IPS-15b (cell line): ENCODE measurements at regions not wholly inside any gene's neighbourhood (a gene's known extent, or its start where the extent isn't known, plus 50 kb on each side); places are given as distances from the start of the nearest gene placed in this dataset.

ENCODE experiments used
- H3K27me3 ChIP-seq: one replicate; pipeline ENCODE4 v1.6.1; 2013; ENCODE audit warnings: low read length; ENCODE audit not compliant: control insufficient read depth, insufficient read depth
- H3K36me3 ChIP-seq: one replicate; pipeline ENCODE4 v1.6.1; 2013; ENCODE audit warnings: low read length; ENCODE audit not compliant: control insufficient read depth, insufficient read depth
- H3K4me1 ChIP-seq: one replicate; pipeline ENCODE4 v1.6.1; 2013; ENCODE audit warnings: mild to moderate bottlenecking, low read length; ENCODE audit not compliant: control insufficient read depth, insufficient read depth
- H3K4me3 ChIP-seq: one replicate; pipeline ENCODE4 v1.5.1; 2013; ENCODE audit warnings: low read depth, low read length
- H3K9ac ChIP-seq: one replicate; pipeline ENCODE4 v1.6.1; 2013; ENCODE audit warnings: low read depth, mild to moderate bottlenecking, low read length
- H3K9me3 ChIP-seq: one replicate; pipeline ENCODE4 v1.6.1; 2013; ENCODE audit warnings: mild to moderate bottlenecking, low read length; ENCODE audit not compliant: control insufficient read depth, insufficient read depth

DNA sequence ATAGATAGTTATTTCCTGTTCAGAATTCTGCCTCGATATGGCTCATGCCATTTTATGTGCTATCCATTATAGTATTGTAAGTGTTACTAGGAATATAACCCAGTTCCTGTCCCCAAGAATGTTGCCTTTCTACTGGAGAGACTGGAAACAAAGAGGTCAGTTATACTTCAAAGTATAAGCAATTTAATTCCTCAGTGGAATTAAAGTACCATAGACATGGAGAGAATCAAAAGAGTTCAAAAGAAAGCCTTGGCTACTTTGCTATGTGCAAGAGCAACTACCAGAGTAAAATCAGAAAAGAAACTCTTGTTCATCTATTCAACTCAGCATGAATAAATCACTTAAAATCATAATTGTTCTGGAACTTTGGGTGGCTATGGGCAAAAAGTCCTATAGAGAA, 173.2 kb upstream of the EEA1 start:
- H3K9ac ChIP-seq = no peak overlapping the region
- no peaks in the 10 kb centered on the region for H3K27me3 ChIP-seq
- no peak overlapping the region for H3K4me3 ChIP-seq
- no peaks in the 10 kb centered on the region for H3K36me3 ChIP-seq
- no peaks in the 10 kb centered on the region for H3K9me3 ChIP-seq
- H3K4me1 ChIP-seq = peaks cover 1% of the 10 kb centered on the region

DNA sequence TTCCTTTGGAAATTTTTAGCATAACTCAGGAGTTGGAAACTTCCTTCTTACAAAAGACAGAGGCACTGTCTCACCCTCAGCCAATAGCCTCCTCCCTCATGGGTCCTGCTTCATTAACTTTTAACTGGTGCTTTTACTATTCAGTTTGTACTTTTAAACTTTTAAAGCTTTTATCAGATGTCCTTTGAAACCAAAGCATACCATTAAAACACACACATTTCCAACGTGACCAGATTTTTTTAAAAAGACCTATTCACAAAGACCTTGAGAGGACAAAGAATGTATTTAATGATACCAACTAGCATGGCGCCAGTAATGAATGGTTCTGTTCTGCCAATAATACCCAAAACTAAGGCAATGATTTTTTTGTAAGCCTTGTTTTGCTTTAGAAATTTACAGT, 173.6 kb upstream of the EEA1 start:
- no peak overlapping the region for H3K9ac ChIP-seq
- H3K9me3 ChIP-seq = no peaks in the 10 kb centered on the region
- H3K36me3 ChIP-seq = no peaks in the 10 kb centered on the region
- H3K4me3 ChIP-seq = no peak overlapping the region
- H3K4me1 ChIP-seq = peaks cover 4% of the 10 kb centered on the region
- no peaks in the 10 kb centered on the region for H3K27me3 ChIP-seq

DNA sequence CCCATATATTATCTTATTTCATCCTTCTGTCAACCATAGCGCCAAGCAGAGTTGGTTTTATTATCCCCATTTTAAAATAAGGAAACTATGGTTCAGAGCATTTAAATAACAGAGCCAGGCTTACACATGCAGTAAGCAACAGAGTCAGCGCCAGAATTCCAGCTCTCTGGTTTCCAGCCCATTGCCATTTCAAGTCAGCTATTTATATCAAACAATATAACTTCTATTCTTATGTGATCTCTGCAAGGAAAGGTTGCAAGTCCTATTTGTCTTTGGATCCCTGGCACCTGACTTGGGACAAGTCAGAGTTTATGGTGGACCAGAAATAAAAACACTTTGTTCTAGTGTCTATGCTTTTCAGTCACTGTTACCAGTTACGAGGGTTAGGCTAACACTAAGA, 174.1 kb upstream of the EEA1 start:
- no peak overlapping the region for H3K4me3 ChIP-seq
- H3K36me3 ChIP-seq = no peaks in the 10 kb centered on the region
- H3K9ac ChIP-seq = no peak overlapping the region
- H3K9me3 ChIP-seq = no peaks in the 10 kb centered on the region
- no peaks in the 10 kb centered on the region for H3K27me3 ChIP-seq
- peaks cover 4% of the 10 kb centered on the region for H3K4me1 ChIP-seq

DNA sequence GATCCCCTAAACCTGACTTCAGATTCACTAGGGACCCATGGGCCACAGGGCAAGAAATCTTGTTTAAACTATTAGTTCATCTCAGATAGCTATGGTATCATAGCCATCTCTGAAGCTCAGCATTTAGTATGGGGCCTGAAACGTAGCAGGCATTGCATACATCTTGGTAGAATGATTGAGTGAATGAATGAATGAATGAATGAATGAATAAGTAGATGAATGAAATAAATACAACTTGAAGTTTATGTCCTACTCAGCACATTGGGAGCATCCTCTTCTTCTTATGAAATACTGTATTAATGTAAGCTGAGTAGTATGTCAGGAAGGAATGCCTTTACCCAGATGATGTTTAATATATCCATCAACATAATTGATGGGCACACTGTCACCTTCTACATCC, 175.4 kb upstream of the EEA1 start:
- Histone ChIP-seq H3K36me3 (no peaks in the 10 kb centered on the region), H3K4me1 (peaks cover 4% of the 10 kb centered on the region), H3K27me3 (no peaks in the 10 kb centered on the region), H3K9me3 (no peaks in the 10 kb centered on the region), H3K9ac (no peak overlapping the region), H3K4me3 (no peak overlapping the region)

DNA sequence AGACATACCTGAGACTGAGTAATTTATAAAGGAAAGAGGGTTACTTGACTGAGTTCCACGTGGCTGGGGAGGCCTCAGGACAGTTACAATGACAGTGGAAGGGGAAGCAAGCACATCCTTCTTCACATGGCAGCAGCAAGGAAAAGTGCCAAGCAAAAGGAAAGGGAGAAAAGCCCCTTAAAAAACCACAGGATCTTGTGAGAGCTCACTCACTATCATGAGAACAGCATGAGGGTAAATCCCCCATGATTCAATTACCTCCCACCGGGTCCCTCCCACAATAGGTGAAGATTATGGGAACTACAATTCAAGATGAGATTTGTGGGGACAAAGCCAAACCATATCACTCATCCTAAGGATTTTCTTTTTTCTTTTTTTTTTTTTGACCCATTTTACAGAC, 177.8 kb upstream of the EEA1 start:
- H3K9me3 ChIP-seq = no peaks in the 10 kb centered on the region
- peaks cover 4% of the 10 kb centered on the region for H3K4me1 ChIP-seq
- no peak overlapping the region for H3K4me3 ChIP-seq
- no peaks in the 10 kb centered on the region for H3K36me3 ChIP-seq
- no peaks in the 10 kb centered on the region for H3K27me3 ChIP-seq
- H3K9ac ChIP-seq = no peak overlapping the region

DNA sequence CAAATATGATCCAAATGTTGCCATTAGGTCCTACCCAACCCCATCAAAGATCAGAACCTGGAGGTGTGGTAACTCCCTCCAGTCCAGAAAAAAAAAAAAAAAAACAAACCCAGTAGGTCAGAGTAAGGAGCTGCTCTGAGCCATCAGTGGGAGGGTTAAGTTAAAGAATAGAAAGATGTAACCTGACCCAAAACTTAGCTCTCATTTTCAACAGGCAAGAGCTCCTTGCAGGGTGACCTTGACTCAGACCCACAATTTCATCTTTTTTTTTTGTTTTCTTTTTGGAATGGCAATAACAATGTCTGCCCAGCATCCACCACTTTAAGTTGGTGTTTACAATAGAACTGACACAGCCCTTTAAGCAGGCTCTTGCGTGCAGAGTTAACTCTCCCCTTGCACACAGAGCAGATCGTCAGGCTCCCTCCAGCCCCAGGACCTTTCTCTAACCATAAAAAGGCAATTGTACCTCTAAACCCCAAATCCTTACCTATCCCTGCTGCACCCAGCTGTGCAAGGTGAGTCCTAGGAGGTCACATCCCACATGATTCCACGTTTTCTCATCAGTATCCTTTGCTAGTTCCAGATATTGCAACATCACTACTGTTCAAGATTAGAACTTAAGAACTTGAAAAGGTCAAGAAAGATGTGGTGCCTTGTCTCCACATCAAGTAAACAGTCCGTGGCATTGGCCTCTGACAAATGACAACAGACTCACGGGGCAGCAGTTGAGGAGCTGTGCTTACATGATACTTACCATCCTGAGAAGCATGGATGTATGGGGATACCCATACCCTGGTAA, 178.6 kb upstream of the EEA1 start:
- peaks cover 4% of the 10 kb centered on the region for H3K4me1 ChIP-seq

DNA sequence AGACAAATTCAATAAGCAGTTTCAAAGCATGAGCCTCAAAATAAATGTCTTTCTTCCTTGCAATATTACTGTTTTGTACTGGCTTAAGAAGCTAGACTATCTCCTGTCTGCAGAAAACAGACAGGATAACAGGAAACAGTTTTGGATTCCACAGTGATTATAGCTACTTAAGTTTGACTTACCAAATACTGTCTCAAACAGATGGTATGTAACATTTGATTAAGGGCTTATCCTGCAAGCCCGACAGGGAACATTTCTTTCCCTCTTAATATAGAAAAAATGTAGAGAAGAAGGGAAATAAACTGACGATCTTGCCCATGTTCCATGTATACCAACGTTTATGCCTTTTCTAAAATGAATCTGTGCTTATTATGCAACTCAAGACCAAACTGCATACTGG, 179.9 kb upstream of the EEA1 start:
- H3K36me3 ChIP-seq = no peaks in the 10 kb centered on the region
- H3K9me3 ChIP-seq = no peaks in the 10 kb centered on the region
- no peak overlapping the region for H3K4me3 ChIP-seq
- H3K9ac ChIP-seq = no peak overlapping the region
- no peaks in the 10 kb centered on the region for H3K27me3 ChIP-seq
- H3K4me1 ChIP-seq = peaks cover 4% of the 10 kb centered on the region

More for the DNA sequence above, 178.6 kb upstream of the EEA1 start:
- Histone ChIP-seq H3K9ac (no peak overlapping the region), H3K4me3 (no peak overlapping the region), H3K36me3 (no peaks in the 10 kb centered on the region), H3K9me3 (no peaks in the 10 kb centered on the region), H3K27me3 (no peaks in the 10 kb centered on the region)

DNA sequence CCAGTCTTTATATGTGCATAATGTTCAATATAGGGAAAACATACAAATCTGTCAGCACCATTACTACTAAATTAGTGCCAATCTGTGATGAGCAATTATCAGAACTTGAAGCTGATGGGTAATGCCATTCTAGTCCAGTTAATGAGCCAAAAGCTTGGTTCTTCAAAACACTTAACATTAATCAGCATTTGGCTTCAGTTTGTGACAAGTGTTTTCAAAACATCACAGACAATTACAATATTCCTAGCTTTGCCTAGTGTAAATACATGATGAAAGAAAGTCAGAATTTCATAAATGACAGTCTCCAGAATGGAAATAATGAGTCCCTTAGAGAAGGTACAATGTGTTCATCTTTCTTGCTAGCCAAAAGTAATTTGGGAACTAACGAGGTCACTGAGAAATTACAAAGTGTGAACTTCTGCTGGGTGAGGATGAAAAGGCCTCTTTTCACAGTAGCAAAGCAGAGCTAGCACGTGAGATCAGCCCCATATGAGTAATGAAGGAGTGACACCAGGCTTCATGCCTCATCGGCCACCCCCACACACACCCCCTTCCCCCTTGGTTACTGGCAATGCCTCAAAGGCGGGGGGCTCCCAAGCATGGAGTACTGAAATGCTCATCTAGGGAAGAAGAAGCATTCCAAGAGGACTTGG, 180.6 kb upstream of the EEA1 start:
- no peak overlapping the region for H3K9ac ChIP-seq
- no peaks in the 10 kb centered on the region for H3K36me3 ChIP-seq
- peaks cover 4% of the 10 kb centered on the region for H3K4me1 ChIP-seq
- H3K9me3 ChIP-seq = no peaks in the 10 kb centered on the region
- no peak overlapping the region for H3K4me3 ChIP-seq
- H3K27me3 ChIP-seq = no peaks in the 10 kb centered on the region

DNA sequence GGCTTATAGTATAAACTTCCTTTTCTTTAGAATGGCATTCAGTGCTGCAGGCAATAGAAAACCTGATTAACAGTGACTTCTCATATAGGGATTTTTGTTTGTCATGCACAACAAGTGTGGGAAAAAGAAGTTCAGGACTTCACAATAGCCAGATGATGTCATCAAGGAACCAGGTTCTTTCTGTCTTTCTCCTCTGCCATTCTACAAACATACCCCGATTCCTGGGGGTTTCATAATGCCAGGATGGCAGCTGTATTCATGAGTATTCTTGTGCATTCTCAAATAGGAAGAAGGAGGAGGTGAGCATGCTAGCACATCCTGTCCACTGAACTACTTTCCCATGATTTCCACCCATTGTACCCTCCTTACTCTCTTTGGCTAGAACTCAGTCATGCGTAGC, 182.7 kb upstream of the EEA1 start:
- H3K9ac ChIP-seq = no peak overlapping the region
- H3K36me3 ChIP-seq = no peaks in the 10 kb centered on the region
- H3K27me3 ChIP-seq = no peaks in the 10 kb centered on the region
- H3K4me1 ChIP-seq = peaks cover 4% of the 10 kb centered on the region
- H3K9me3 ChIP-seq = no peaks in the 10 kb centered on the region
- no peak overlapping the region for H3K4me3 ChIP-seq

DNA sequence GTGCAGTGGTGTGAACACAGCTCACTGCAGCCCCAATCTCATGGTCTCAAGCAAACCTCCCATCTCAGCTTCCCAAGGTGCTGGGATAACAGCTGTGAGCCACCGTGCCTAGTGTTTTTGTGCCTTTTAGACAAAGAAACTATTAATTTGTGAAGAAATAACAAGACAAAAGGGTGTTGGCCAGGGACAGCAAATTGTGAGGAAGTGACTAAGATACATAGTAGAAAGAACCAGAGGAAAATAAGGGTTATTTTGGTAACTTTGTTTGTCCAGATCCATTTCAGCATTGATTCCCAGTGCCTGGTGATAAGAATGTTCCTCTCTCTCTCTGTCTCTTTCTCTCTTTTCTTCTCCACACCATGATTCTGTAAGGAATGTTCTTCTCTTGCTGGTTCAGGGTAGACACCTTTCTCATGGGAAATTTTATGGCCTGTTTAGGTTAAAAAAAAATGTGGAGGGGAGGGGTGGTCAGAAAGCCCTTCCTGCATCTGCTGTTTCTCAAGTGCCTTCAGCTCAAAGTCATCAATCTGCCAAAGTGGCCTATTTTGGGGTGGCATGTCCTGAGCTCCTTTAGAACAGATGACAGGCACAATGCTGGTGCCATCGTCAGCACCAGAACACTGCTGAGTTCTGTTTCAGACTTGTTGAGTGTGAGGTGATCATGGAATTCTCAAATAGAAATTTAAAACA, 184.4 kb upstream of the EEA1 start:
- H3K4me3 ChIP-seq = no peak overlapping the region
- H3K9me3 ChIP-seq = no peaks in the 10 kb centered on the region
- H3K36me3 ChIP-seq = no peaks in the 10 kb centered on the region
- H3K27me3 ChIP-seq = no peaks in the 10 kb centered on the region
- no peaks in the 10 kb centered on the region for H3K4me1 ChIP-seq
- no peak overlapping the region for H3K9ac ChIP-seq

DNA sequence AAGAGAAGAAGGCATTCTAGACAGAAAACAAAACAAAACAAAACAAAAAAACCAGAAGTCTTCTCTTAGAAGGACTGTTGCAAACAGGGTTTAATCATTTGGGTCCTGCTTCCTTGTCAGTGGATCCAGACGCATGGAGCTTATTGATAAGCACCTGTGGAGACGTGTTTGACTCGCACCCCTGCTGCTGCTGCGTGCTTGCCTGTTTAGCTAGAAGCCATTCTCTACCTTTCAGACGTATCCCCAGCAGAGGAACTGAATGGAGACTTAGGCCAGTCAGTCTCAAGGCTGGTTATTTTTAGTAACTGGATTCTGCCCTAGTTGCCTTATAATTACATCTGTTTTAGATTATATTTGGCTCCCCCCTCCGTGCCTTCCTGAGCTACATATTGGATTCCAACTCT, 186.1 kb upstream of the EEA1 start:
- Histone ChIP-seq H3K9me3 (no peaks in the 10 kb centered on the region), H3K4me3 (no peak overlapping the region), H3K36me3 (no peaks in the 10 kb centered on the region), H3K9ac (no peak overlapping the region), H3K27me3 (no peaks in the 10 kb centered on the region), H3K4me1 (no peaks in the 10 kb centered on the region)

DNA sequence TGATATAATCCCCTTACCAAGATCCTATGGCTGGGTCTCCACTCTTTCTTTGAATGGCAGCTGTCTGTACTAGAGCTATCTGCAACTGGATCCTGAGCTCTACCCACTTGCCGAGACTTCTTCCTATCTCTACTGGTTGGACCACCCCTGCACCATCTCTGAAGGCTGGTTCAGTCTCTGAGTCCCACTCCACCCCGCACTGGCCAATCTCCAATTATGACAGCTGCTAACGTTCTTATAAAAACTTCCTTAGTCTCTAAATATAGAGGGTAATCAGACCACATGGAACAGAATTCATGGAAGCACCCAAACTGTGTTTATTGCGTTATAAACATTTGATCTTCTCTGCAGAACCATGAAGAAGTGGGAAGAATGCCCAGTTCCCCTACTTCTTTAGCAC, 186.6 kb upstream of the EEA1 start:
- Histone ChIP-seq H3K36me3 (no peaks in the 10 kb centered on the region), H3K4me1 (no peaks in the 10 kb centered on the region), H3K27me3 (no peaks in the 10 kb centered on the region), H3K9ac (no peak overlapping the region), H3K4me3 (no peak overlapping the region), H3K9me3 (no peaks in the 10 kb centered on the region)
